ENCODE measurements at regions not wholly inside any gene's neighbourhood (a gene's known extent, or its start where the extent isn't known, plus 50 kb on each side); places are given as distances from the start of the nearest gene placed in this dataset.

- TF ChIP-seq GATA2 (IDR thresholded peaks at IDR 0.05; ENCODE audit: low read depth, low read length) = no peak
- TF ChIP-seq GATA3 (IDR thresholded peaks at IDR 0.05; ENCODE audit: low read depth, low read length) = no peak
Observed at GRCh38 chr6:106907754-106908153, 66.8 kb downstream of the CD24 start.

Data from SH-SY5Y (cell line).